ENCODE measurements at regions not wholly inside any gene's neighbourhood (a gene's known extent, or its start where the extent isn't known, plus 50 kb on each side); places are given as distances from the start of the nearest gene placed in this dataset.
"Not testable (repeated sequence)": the region's sequence is repeated elsewhere in the genome, so short reads cannot be mapped to it uniquely, and the experiment has no call there.

GRCh38 chr3:144822671-144823070, 851.0 kb downstream of the DIPK2A start:
- DNase-seq (ENCODE audit: low spot score), result no peak

GRCh38 chr3:144831955-144832716, 860.5 kb downstream of the DIPK2A start:
- DNase-seq (ENCODE audit: low spot score), result no peak

GRCh38 chr3:144839991-144840390, 868.4 kb downstream of the DIPK2A start:
- no peak for DNase-seq (ENCODE audit: low spot score)

- no peak for DNase-seq (ENCODE audit: low spot score)
Measured at GRCh38 chr3:144840866-144841265, 869.2 kb downstream of the DIPK2A start.

GRCh38 chr3:144843099-144843498, 871.5 kb downstream of the DIPK2A start:
- DNase-seq (ENCODE audit: low spot score), result no peak

GRCh38 chr3:144852999-144853398, 881.4 kb downstream of the DIPK2A start:
- no peak for DNase-seq (ENCODE audit: low spot score)

- not testable (repeated sequence) for DNase-seq (ENCODE audit: low spot score)
Measured at GRCh38 chr3:144854020-144854419, 882.4 kb downstream of the DIPK2A start.

GRCh38 chr3:144859161-144859560, 887.5 kb downstream of the DIPK2A start:
- DNase-seq (ENCODE audit: low spot score), result no peak

GRCh38 chr3:144864646-144865045, 893.0 kb downstream of the DIPK2A start:
- DNase-seq (ENCODE audit: low spot score), result no peak

GRCh38 chr3:144865948-144866347, 894.3 kb downstream of the DIPK2A start:
- no peak for DNase-seq (ENCODE audit: low spot score)

- no peak for DNase-seq (ENCODE audit: low spot score)
Measured at GRCh38 chr3:144866476-144866875, 894.9 kb downstream of the DIPK2A start.

- DNase-seq (ENCODE audit: low spot score), result no peak
Measured at GRCh38 chr3:144868506-144868905, 896.9 kb downstream of the DIPK2A start.

- no peak for DNase-seq (ENCODE audit: low spot score)
Measured at GRCh38 chr3:144873066-144873465, 901.4 kb downstream of the DIPK2A start.

- DNase-seq (ENCODE audit: low spot score), result no peak
Measured at GRCh38 chr3:144875211-144875610, 903.6 kb downstream of the DIPK2A start.

- DNase-seq (ENCODE audit: low spot score), result no peak
Measured at GRCh38 chr3:144877356-144877755, 905.7 kb downstream of the DIPK2A start.

- no peak for DNase-seq (ENCODE audit: low spot score)
Measured at GRCh38 chr3:144879701-144880100, 908.1 kb downstream of the DIPK2A start.

- no peak for DNase-seq (ENCODE audit: low spot score)
Measured at GRCh38 chr3:144893980-144894379, 922.4 kb downstream of the DIPK2A start.

- DNase-seq (ENCODE audit: low spot score), result no peak
Measured at GRCh38 chr3:144894576-144894975, 923.0 kb downstream of the DIPK2A start.

- no peak for DNase-seq (ENCODE audit: low spot score)
Measured at GRCh38 chr3:144900366-144900765, 928.7 kb downstream of the DIPK2A start.

GRCh38 chr3:144907581-144907980, 936.0 kb downstream of the DIPK2A start:
- not testable (repeated sequence) for DNase-seq (ENCODE audit: low spot score)

GRCh38 chr3:144912968-144913367, 941.3 kb downstream of the DIPK2A start:
- no peak for DNase-seq (ENCODE audit: low spot score)

- no peak for DNase-seq (ENCODE audit: low spot score)
Measured at GRCh38 chr3:144915202-144915601, 943.6 kb downstream of the DIPK2A start.

- DNase-seq (ENCODE audit: low spot score), result no peak
Measured at GRCh38 chr3:144921710-144922109, 950.1 kb downstream of the DIPK2A start.
